ENCODE measurements at regions not wholly inside any gene's neighbourhood (a gene's known extent, or its start where the extent isn't known, plus 50 kb on each side); places are given as distances from the start of the nearest gene placed in this dataset.
A peak's percentile ranks its signal among the peaks of the same experiment; 100 is the strongest.

DNA sequence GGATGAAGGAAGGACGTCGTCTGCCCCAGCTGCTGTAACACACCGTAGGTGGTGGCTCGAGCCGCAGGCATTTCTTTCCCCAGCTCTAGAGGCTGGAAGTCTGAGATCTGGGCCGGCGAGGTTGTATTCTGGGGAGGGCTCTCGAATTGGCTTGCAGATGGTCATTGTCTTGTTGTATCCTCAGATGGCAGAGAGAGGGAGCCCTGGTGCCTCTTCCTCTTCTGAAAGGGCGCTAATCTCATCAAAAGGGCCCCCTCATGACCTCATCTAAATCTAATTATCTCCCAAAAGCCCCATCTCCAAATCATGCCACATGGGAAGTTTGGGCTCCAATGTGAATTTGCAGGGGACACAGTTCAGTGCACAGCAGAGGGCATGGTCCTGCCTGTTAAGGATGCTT lies 109.0 kb downstream of the SIK1 start:
- DNase-seq (ENCODE audit: low read depth) = no peak

DNA sequence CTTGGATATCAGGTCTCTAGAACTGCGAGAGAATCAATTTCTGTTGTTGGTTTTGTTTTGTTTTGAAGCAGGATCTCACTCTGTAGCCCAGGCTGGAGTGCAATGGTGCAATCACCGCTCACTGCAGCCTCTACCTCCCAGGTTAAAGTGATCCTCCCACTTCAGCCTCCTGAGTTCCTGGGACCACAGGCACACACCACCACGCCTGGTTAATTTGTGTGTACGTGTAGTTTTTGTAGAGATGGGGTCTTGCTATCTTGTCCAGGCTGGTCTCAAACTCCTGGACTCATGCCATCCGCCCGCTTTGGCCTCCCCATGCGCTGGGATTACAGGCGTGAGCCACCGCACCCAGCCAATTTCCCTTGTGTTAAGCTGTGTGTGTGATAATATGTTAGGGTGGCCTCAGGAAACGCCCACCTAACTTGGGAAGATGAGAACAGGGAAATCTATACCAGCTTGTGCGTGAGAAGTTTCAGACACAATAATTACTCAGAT lies 109.6 kb downstream of the SIK1 start:
- DNase-seq (ENCODE audit: low read depth) = no peak

DNA sequence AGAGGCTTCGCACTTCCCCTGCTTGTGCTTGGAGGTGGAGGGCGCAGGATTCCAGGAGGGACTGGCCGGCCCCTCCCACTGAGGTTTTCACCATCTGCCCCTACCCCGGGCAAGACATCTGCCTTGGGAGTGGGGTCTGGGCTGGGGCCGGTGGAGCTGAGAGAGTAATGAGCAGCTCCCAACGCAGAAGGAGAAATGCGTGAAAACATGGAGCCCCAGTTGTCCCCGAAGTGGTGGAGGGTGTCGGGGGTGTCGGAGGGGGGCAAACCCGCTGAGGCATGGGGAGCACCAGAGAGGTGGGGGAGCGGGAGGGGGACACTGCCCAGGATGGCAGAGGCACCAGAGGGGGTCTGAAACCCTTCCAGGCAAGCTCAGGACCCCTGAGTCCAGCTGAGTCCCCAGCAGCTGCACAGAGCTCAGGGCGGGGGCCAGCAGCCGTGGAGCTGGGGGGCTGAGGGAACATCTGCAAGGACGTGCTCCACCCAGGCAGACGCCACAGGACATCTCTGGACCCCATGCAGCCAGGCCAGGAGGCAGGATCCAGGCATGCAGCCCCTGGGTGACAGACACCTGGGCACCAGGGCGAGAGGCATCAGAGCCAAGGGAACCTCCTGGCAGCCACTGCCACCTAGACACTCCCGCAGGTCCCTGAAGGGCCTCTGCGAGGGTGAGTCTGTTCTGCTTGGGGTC lies 110.6 kb downstream of the SIK1 start:
- DNase-seq (ENCODE audit: low read depth) = no peak

DNA sequence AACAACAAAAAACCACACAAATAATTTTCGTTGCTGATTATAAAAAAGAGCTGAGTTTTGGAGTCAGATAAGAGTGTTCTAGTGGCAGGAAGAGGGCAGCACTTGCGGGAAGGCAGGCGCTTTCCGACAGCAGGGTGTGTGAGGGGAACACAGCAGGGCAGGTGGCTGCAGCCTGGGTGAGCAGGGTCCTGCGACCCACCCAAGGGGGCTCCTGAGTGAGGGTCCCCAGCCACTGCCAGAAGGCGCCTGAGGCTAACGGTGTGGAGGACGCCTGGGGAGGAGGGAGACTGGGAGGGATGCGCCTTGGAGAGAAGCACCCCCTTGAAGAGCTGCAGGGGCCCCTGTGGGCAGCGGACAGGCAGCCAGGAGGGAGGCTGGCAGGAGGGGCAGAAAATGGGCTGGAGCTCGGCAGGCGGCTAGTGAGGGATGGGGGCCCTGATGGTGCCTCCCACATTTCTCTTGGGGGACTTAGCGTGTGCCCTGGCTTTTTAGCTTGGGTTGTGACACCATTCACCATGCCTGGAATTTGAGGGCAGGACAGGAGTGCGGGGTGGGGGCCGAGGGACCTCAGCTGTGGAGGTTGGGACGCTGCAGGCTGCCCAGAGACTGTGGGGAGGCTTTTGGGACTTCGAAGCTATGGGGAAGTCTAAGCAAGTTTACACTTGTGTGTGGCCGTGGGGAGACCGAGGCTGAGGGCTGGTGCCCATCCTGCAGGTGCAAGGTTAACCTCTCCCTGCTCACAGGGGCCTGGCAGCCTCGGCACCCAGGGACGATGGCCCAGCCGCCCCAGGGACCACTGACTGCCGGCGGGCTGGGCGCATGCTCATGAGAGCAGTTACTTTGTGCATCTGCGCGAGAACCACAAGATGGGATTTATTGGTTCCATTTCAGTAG lies 111.4 kb downstream of the SIK1 start:
- peak; percentile 17 for DNase-seq (ENCODE audit: low read depth)

DNA sequence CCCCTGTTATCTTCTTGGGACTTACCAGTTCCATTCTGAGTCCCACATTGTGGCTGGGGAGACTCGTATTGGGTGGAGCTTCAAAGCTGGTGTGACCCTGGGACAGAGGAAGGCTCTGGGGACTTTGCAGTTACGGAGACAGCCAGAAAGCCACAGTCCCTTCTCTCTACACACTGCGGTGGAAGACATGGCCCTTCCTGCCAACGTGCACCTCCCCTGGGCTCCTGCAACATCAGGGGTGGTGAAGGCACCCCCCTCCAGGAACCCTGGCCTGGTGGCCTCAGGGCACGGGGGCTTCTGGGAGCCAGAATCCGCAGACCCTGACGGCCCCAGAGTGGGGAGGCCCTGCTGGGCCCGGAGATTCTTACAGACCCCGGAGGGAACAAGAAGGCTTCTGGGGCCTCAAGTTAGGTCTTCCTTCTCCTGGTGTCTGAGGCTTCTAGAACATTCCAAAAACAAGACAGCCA lies 113.0 kb downstream of the SIK1 start:
- DNase-seq (ENCODE audit: low read depth) = no peak

DNA sequence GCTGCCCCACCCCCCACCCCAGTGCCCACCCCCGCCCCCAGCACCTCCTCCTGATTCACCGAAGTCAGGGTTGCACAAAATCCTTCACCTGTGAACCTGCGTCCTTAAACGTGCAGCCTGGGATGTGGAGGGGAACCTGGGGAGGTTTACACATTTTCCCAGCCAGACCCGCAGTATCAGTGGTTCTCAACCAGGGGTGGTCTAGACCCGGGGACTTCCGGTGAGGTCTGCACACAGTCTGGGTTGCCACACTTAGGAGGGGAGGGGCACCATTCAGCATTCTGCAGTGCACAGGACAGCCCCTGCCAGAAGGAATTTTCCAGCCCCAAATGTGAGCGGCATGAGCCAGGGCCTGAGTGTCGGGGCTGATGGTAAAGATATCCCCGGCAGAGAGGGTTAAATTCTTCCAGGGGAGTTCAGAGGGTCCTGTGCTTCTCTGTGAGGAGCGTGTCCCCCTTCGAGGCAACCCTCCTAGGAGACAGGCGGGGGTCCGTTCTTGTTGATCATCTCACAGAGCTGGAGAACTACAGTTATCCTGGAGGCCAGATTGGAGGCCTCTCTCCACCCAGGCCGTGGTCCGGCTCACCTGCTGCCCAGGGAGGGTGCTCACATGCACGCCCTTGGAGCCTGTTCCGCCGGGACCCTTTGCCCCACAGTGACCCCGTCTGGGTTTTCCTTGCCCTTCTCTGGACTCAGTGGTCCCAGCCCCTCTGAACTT lies 113.6 kb downstream of the SIK1 start:
- DNase-seq (ENCODE audit: low read depth) = no peak

DNA sequence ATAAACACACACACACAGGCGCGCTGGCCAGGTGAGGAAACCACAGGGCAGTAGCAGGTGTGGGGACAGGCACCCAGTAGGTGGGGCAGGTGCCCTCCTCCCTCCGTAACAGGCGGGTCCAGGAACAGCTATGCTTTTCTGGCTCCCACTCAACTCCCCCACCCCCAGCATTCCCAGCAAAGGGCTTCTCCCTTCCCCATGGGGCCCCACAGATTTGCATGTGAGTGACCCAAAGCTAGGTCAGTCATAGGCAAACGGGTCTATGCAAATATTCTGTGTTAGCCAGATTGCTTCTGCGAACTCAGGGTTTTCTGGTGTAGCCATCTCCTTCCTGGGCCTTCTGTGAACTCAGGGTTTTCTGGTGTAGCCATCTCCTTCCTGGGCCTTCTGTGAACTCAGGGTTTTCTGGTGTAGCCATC lies 114.2 kb downstream of the SIK1 start:
- no peak for DNase-seq (ENCODE audit: low read depth)

DNA sequence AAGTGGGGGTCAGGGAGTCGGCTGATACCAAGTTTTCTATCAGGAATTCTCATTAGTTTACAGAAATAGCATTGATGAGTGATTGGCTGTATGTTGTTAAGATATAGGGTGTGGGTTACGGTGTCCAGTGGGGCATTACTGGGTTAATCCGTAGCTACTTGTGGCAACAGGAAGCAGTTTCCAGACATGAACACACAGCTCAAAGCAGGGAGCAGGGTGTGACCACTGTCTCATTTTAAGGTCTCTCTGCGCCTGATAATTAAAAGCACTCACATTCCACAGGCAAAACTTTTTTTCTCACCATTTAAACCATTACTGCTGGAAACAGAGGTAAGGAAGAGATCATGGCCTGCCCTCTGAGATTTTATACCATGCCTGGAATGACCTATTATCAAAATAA lies 114.9 kb downstream of the SIK1 start:
- no peak for DNase-seq (ENCODE audit: low read depth)

DNA sequence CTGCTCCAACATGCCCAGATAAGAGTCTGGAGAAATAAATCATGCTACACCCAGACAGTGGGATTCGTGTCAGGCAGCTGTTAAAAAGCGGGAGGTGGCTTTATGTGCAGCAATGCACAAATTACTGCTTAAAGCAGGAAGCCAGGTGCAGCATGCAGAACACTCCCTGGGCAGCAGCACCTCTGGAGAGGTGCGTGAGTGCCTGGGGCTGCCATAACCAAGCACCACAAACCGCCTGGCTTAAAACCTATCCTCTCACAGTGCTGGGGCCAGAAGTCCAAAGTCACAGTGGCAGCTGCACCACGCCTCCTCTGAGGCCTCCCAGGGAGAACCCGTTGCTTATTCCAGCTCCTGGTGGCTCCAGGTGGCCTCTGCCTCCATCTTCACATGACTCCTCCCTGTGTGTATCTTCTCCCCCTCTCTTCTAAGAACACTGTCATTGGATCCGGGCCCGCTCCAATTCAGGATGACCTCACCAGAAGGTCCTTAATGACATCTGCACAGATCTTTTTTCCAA lies 115.6 kb downstream of the SIK1 start:
- no peak for DNase-seq (ENCODE audit: low read depth)

DNA sequence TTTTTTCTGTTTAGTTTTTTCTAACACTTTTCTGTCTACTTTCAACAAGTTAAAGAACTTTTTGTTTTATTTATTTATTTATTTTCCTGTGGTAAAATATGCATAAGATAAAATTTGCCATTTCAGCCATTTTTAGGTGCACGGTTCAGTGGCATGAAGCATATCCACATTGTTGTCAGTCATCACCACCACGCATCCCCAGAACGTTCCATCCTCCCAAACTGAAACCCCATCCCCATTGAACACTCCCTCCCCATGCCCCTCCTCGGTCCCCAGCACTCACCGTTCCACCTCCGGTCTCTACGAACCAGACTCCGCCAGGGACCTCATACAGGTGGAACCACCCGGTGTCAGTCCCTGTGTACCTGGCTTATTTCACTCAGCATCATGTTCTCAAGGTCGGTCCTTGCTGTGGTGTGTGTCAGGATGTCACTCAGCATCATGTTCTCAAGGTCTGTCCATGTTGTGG lies 118.1 kb downstream of the SIK1 start:
- no peak for DNase-seq (ENCODE audit: low read depth)

DNA sequence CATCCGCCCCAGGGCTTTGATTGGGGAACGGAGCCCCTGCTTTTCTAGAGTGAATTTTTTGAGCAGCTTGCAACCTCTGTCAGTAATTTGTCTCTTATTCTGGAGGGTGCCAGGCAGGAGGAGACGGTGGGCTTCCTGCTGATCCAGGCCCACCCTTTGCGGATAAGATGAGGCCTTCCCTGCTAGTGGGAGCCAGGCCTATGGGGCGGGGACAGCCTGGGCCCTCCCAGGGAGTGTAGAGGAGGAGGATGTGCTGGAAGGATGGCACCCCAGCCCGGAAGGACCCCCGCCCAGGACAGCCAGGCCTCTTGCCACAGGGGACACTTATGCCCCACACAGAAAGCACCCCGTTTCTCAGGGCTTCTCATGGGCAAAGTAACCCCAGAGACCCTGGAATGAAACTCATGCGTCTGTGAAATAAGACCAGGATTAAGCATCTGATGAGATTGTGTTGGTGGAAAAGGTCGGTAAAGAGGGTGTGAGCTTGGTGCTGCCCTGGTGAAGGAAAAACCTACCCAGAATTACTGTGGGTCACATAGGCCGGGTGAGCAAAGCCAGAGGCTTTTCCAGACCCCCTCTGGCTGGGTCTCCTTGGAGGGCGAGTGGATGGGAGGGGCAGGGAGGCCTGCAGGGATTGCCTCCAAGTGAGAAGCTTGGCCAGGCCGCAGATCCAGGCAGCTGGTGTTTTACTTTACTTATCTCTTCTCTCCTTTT lies 118.7 kb downstream of the SIK1 start:
- no peak for DNase-seq (ENCODE audit: low read depth)

DNA sequence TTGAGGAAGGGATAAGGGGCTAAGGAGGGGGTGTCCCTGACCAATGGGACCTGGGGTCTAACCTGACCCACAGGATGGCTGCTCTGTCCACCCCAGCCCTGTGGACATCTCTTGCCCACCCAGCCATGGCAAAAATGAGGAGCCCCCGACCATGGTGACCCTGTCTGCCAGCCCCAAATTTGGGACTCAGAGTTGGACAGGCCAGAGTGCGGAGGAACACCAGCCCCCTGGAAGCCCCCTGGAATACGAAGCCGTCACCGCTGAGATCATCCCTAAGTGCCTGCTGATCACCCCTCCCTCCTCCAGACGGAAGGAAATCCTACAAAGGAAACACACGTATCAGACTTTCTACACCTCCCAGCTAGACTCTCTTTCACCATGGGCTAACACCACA lies 119.3 kb downstream of the SIK1 start:
- DNase-seq (ENCODE audit: low read depth) = no peak

DNA sequence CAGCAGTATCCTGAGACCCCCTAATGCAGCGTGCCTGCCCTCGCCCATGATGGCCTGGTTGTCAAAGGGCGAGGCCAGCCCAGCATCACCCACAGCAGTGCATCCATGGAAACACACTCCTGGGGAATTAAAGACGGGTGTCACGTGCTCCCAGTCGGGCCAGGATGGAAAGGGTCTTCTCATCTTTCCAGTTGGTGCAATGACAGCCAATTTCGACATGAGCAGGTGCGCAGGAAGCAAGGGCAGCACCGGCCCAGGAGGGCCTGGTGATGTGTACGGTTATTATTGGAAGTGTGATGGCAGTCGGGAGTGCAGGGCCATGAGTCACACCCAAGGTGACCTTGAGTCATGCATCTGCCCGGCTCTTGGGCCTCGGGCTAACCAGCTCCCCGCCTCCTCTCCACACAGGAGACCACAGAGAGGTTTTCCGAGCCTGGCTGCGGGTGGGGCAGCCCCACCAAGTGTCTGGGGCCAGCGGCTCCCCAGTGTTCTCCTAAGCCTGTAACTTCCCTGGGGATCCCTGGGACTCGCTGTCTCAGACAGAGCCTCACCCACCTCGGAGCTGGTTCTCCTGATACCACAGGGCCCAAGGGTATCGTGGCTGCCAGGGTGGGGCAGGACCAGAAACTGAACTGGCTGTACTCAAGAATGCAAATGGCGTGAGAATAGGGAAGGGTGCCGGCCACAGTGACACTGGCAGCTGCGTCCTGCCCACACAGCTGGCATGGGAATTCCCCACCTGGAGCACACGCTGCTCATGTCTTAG lies 119.8 kb downstream of the SIK1 start:
- peak; percentile 69 for DNase-seq (ENCODE audit: low read depth)

DNA sequence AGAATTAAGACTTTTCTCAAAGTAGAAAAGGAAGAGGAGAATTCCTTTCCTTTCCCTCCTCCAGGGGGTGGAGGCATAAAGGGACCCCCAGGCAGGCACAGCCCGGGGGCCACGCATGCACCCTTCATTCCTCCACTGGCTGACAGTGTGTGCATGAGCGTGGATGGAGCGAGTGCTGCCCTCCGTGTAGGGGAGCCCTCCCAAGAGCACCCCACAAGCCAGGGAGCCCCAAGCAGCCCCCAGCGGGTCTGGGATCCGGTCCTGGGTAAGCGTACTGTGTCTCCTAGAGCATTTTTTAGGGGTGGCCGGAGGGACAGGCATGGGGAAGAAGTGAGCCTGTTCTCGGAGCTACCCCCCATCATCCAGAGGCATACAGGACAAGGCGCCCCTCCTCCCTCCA lies 120.5 kb downstream of the SIK1 start:
- DNase-seq (ENCODE audit: low read depth) = no peak

DNA sequence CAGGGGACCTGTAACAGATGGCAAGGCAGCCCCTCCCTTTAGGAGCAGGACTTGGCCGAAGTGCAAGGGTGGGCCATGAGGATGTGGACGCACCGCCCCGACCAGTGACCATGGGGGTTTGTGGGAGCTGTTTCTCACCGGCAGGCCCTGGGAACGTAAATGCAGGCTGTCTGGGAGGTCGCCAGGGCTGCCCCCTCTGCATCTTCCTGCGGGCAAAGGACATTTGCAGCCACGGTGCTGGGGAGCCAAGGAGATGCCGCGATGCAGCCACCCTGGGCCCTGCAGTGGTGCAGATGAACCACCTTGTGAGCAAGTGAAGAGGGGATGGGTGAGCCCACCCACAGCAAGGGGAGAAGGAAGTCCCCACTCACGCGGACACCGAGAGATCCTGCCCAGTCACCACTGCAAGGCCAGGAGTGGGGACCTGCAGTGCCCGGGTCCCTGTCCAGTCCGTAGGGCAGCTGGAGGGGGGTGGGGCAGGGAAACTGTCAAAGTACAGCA lies 121.1 kb downstream of the SIK1 start:
- DNase-seq (ENCODE audit: low read depth) = no peak

DNA sequence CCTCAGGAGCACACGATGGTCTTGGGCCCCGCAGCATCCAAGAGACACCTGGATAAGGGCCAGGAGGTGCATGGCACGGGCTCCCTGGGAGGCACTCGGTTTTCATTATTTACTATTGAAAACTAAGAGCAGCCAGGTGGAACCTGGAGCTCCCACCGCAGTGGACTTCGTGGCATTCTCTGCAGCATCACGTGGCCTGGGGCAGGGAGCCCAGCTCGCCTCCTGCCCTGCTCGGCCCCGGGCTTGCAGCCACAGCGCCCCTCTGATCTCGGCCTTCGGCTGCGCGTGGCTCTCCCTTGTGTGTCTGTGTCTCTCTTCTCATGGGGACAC lies 121.6 kb downstream of the SIK1 start:
- DNase-seq (ENCODE audit: low read depth) = no peak

DNA sequence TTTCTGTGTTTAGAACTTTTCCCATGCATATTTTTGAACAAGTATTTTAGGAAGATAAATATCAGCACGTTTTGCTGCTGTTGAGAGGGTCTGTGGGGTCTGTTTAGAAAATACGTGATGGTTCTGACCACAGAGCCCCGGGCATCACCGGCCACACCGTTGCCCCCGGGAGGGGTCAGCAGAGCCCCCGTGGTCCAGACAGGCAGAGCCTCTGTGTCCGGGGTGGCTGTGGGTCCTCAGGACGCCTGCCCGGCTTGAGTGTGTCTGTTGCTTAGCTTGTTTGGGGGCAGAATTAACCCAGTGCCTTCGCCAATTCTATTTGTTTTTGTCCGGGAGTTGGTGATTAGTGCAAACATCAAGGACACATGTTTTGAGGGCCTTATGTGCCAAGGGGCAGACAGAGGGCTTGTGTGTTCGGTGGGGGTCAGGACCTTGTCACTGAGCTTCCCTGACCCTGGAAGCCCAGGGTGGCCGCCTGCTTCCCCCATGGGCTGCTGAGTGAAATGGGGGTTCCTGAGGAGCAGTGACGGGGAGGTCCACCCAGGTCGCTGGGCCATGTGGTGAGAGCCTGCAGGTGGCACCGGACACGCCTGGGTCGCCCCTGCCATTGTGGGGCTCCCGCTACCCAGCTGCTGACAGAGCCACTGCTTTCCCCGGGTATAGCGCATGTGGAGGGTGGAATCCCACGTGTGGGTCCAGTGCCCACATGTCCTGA lies 122.2 kb downstream of the SIK1 start:
- DNase-seq (ENCODE audit: low read depth) = no peak

DNA sequence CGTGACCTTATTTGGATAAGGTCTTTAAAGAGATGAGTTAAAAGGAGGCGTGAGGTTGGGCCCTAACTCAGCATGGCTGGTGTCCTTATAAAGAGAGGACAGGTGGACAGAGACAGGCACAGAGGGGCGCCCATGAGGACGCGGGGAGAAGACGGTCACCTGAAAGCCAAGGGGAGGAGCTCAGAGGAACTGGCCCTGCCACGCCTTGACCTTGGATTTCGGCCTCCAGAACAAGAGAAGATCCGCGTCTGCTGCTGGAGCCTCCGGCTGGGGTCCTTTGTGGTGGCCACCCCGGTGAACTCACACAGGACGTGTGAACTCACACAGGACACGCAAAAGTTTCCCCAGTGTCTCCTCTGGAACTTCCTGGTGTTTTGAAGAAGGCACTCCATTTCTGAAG lies 122.7 kb downstream of the SIK1 start:
- DNase-seq (ENCODE audit: low read depth) = no peak

DNA sequence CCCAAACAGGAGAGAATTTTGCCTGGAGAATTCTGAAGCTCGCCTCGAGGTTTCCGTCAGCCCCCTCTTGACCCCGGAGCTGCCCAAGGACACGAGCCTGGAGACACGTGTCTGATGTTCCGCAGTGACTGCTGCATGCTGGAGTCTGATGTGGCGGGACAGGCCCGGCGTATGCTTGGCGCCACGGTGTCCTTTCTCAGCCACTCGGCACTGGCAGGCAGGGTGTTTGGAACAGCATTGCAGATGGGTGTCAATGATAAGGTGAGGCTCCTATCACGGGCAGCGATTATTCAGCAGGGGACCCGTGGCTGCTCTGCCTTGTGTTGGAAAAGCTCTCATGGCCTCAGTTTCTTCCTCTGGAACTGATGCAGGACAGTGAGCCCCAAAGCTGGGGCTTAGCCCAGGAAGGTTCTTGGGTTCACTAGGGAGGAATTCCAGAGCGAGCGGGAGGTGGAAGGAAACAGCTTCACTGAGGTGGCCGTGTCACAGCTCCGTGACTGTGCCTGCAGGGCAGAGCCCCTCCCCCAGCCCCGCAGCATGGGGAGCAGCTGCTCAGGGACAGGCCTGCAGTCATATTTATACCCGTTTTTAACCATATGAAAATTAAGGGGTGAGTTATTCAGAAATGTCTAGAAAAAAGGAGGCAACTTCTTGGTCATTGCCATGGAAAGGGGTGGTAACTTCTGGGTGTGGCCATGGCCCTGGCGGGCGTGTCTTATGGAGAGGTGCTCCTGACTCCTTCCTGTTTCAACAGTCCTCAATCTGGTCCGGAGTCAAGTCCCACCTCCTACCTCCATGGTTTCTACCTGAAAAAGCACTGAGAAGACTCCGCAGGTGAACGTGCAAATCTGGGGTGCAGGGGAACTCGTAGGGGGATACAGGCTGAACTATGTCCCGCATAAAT lies 123.4 kb downstream of the SIK1 start:
- no peak for DNase-seq (ENCODE audit: low read depth)

Measured in EH (cell line).